Natural killer cell (primary cell): ENCODE measurements at regions not wholly inside any gene's neighbourhood (a gene's known extent, or its start where the extent isn't known, plus 50 kb on each side); places are given as distances from the start of the nearest gene placed in this dataset.

Experiments
- ATAC-seq, 3 donors: fragments of 150-1000 bp in 2 of 3; fragments of 200-7000 bp in 1 of 3; cut with Tn5 transposase; 1 replicate in 1 of 3; 2 replicates in 2 of 3; pipeline ENCODE4 v1.10.0; 2021; ENCODE audit warnings: mild to moderate bottlenecking in 2 of 3, moderate library complexity in 2 of 3
- DNase-seq, 2 donors: peaks; one replicate each; pipeline versions ENCODE4 v3.0.0 to v3.0.0-alpha.2; 2013 to 2021; ENCODE audit warnings: mixed read lengths in 1 of 2
- H3K27ac ChIP-seq: one replicate; pipeline ENCODE4 v1.5.1; 2013; ENCODE audit warnings: mild to moderate bottlenecking, low read length
- H3K27me3 ChIP-seq: one replicate; pipeline ENCODE4 v1.6.1; 2013; ENCODE audit warnings: low read length; ENCODE audit not compliant: control insufficient read depth, insufficient read depth
- H3K36me3 ChIP-seq: one replicate; pipeline ENCODE4 v1.6.1; 2013; ENCODE audit warnings: low read length; ENCODE audit not compliant: control insufficient read depth, insufficient read depth
- H3K4me1 ChIP-seq: one replicate; pipeline ENCODE4 v1.6.1; 2013; ENCODE audit warnings: low read length; ENCODE audit not compliant: control insufficient read depth, insufficient read depth
- H3K4me3 ChIP-seq: one replicate; pipeline ENCODE4 v1.5.1; 2013; ENCODE audit warnings: low read length
- H3K9me3 ChIP-seq: one replicate; pipeline ENCODE4 v1.6.1; 2013; ENCODE audit warnings: low read length; ENCODE audit not compliant: control insufficient read depth, insufficient read depth
- H3K27ac Mint-ChIP-seq, 2 donors: one replicate each; pipeline ENCODE4 v1.8.0; 2022; ENCODE audit warnings: mild to moderate bottlenecking in 2 of 2, mixed read lengths in 2 of 2, moderate library complexity in 1 of 2
- H3K27me3 Mint-ChIP-seq, 2 donors: one replicate each; pipeline ENCODE4 v1.8.0; 2022; ENCODE audit warnings: low read depth in 2 of 2, mixed read lengths in 2 of 2
- H3K36me3 Mint-ChIP-seq: one replicate; pipeline ENCODE4 v1.8.0; 2022; ENCODE audit warnings: mixed read lengths
- H3K4me1 Mint-ChIP-seq, 2 donors: one replicate each; pipeline ENCODE4 v1.8.0; 2022; ENCODE audit warnings: mixed read lengths in 2 of 2
- H3K4me3 Mint-ChIP-seq: one replicate; pipeline ENCODE4 v1.8.0; 2022; ENCODE audit warnings: mild to moderate bottlenecking, moderate library complexity, mixed read lengths
- H3K9me3 Mint-ChIP-seq, 2 donors: one replicate each; pipeline ENCODE4 v1.8.0; 2022; ENCODE audit warnings: mixed read lengths in 2 of 2
- CTCF ChIP-seq: fragments of 200-600 bp; IDR thresholded peaks from one replicate; pipeline ENCODE4 v1.8.0; 2022; ENCODE audit warnings: antibody characterized with exemption
- WGBS: methylation state at CpG from one replicate; pipeline ENCODE4 v1.1.7; 2013; ENCODE audit warnings: missing lambda C conversion rate; ENCODE audit not compliant: insufficient coverage; 5-methylcytosine and 5-hydroxymethylcytosine counted together
- intact Hi-C: fragments of 100-400 bp; cut with micrococcal nuclease; formaldehyde crosslinking; loops from one replicate; pipeline ENCODE4 v1.14.2; 2022

GRCh38 chr14:28121512-28122297 lies 644.9 kb upstream of the FOXG1 start:
- 40% methylated on average over 1 of the region's 3 CpGs for WGBS
- no peak overlapping the region for H3K27ac Mint-ChIP-seq
- no peaks in the 10 kb centered on the region for H3K27me3 Mint-ChIP-seq
- no peaks in the 10 kb centered on the region for H3K4me1 ChIP-seq
- intact Hi-C loops: no loop called here
- H3K36me3 Mint-ChIP-seq: peaks cover 6% of the 10 kb centered on the region
- DNase-seq (no peak), ATAC-seq (no peak)
- TF ChIP-seq CTCF: no peak
- peaks cover 9 to 17% of the 10 kb centered on the region in 2 donors for H3K9me3 Mint-ChIP-seq
- H3K9me3 ChIP-seq: peaks cover 2% of the 10 kb centered on the region
- no peak overlapping the region for H3K4me3 ChIP-seq
- no peaks in the 10 kb centered on the region for H3K27me3 ChIP-seq
- H3K4me1 Mint-ChIP-seq: no peaks in the 10 kb centered on the region
- H3K27ac ChIP-seq: no peak overlapping the region
- no peaks in the 10 kb centered on the region for H3K36me3 ChIP-seq
- no peak overlapping the region for H3K4me3 Mint-ChIP-seq

- Histone ChIP-seq H3K9me3 (peaks cover 3% of the 10 kb centered on the region), H3K27ac (no peak overlapping the region), H3K27me3 (no peaks in the 10 kb centered on the region), H3K36me3 (no peaks in the 10 kb centered on the region), H3K4me3 (no peak overlapping the region), H3K4me1 (no peaks in the 10 kb centered on the region)
- DNase-seq (no peak), ATAC-seq (no peak)
- no peak for TF ChIP-seq CTCF
- Mint-ChIP-seq H3K27me3 (no peaks in the 10 kb centered on the region), H3K4me1 (no peaks in the 10 kb centered on the region), H3K36me3 (no peaks in the 10 kb centered on the region), H3K4me3 (no peak overlapping the region), H3K27ac (no peak overlapping the region), H3K9me3 (peaks cover 10 to 16% of the 10 kb centered on the region in 2 donors)
- WGBS: 93% methylated on average over 5 of the region's 7 CpGs
- intact Hi-C loops: no loop called here
These were observed 635.8 kb upstream of the FOXG1 start for GRCh38 chr14:28130610-28131284.

GRCh38 chr14:28138341-28138740 lies 628.2 kb upstream of the FOXG1 start:
- no peaks in the 10 kb centered on the region for H3K4me1 ChIP-seq
- no peak for DNase-seq
- H3K36me3 Mint-ChIP-seq: no peaks in the 10 kb centered on the region
- no peaks in the 10 kb centered on the region for H3K27me3 ChIP-seq
- no peak overlapping the region for H3K4me3 ChIP-seq
- no peak overlapping the region for H3K4me3 Mint-ChIP-seq
- H3K36me3 ChIP-seq: no peaks in the 10 kb centered on the region
- H3K27ac Mint-ChIP-seq: no peak overlapping the region
- H3K9me3 Mint-ChIP-seq: peaks cover 5% of the 10 kb centered on the region in 2 donors
- ATAC-seq: no peak
- intact Hi-C loops: no loop called here
- H3K27me3 Mint-ChIP-seq: no peaks in the 10 kb centered on the region
- no peak overlapping the region for H3K27ac ChIP-seq
- no peaks in the 10 kb centered on the region for H3K4me1 Mint-ChIP-seq
- H3K9me3 ChIP-seq: no peaks in the 10 kb centered on the region
- no peak for TF ChIP-seq CTCF
- 50% methylated on average over 1 of the region's 1 CpG for WGBS
